Kidney (tissue), 13 donors: ENCODE measurements at regions not wholly inside any gene's neighbourhood (a gene's known extent, or its start where the extent isn't known, plus 50 kb on each side); places are given as distances from the start of the nearest gene placed in this dataset.

Source experiments
- DNase-seq, 5 donors: peaks; one replicate each; pipeline ENCODE4 v3.0.0-alpha.2; 2013 to 2020
- FAIRE-seq: peaks from 2 replicates; lab custom pipeline; 2012; peaks lifted over from hg19 to GRCh38; lab: Jason Lieb, UNC
- H3K27ac ChIP-seq, 2 donors: one replicate each; pipeline ENCODE4 v1.7.0; 2013; ENCODE audit warnings: low read depth in 2 of 2, low read length in 2 of 2, inconsistent platforms in 1 of 2
- H3K27me3 ChIP-seq: one replicate; pipeline ENCODE4 v1.7.1; 2013; ENCODE audit warnings: low read length, inconsistent platforms; ENCODE audit not compliant: control insufficient read depth, insufficient read depth
- H3K36me3 ChIP-seq, 3 donors: one replicate each; pipeline versions ENCODE4 v1.7.0 to v1.7.1; 2013; ENCODE audit warnings: low read length in 3 of 3, control low read depth in 1 of 3, inconsistent platforms in 1 of 3; ENCODE audit not compliant: insufficient read depth in 3 of 3, control insufficient read depth in 2 of 3
- H3K4me1 ChIP-seq, 3 donors: one replicate each; pipeline versions ENCODE4 v1.7.0 to v1.7.1; 2013; ENCODE audit warnings: low read length in 3 of 3, inconsistent platforms in 1 of 3, low read depth in 1 of 3; ENCODE audit not compliant: control insufficient read depth in 2 of 3, insufficient read depth in 2 of 3
- H3K4me3 ChIP-seq, 3 donors: one replicate each; pipeline versions ENCODE4 v1.7.0 to v1.8.1; 2013; ENCODE audit warnings: low read length in 3 of 3, control low read depth in 1 of 3, inconsistent platforms in 1 of 3
- H3K9ac ChIP-seq, 3 donors: one replicate each; pipeline versions ENCODE4 v1.7.0 to v1.7.1; 2013; ENCODE audit warnings: low read length in 3 of 3, control low read depth in 1 of 3, inconsistent platforms in 1 of 3
- H3K9me3 ChIP-seq, 3 donors: one replicate each; pipeline versions ENCODE4 v1.7.0 to v1.7.1; 2013; ENCODE audit warnings: low read length in 3 of 3, control low read depth in 1 of 3, inconsistent platforms in 1 of 3; ENCODE audit not compliant: control insufficient read depth in 2 of 3, insufficient read depth in 1 of 3
- intact Hi-C: fragments of 100-400 bp; cut with DNase I; formaldehyde crosslinking; loops from one replicate; pipeline ENCODE4 v1.11.1; 2022
- TF ChIP-seq, protein P1 (sequence below): IDR thresholded peaks from 3 replicates; pipeline ENCODE4 v1.5.1; 2012; ENCODE audit warnings: mild to moderate bottlenecking, moderate library complexity, borderline replicate concordance; ENCODE audit not compliant: insufficient read depth; ENCODE audit errors: extremely low read depth
- donor health status: control.
- donor health status: control.
- donor health status: control.
- donor health status: control.
- donor health status: control.
- donor health status: DM: yes; HTN: yes; CAD: no.
- donor health status: Normal renal cell carcinoma (clear cell type).

DNA sequence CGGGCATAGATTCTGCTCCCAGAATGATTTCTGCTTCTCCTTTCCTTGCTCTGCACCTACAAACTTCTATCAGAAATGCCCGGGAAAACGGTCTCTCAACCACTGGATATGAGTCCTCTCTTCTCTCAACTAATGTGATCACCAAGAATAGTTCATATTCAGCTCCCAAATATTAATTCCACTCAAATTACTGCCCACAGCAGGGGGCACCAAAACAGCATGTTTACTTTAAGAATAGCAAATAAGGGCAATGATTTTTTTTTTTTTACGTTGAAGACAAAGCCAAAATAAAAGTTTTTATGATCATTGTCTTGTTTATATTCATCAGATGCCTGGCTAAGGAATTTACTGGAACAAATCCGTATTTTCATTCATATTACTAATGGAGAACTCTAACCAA lies 94.9 kb upstream of the PRSS1 start:
- Histone ChIP-seq H3K4me1 (no peaks in the 10 kb centered on the region), H3K36me3 (no peaks in the 10 kb centered on the region), H3K4me3 (no peak overlapping the region), H3K27me3 (no peaks in the 10 kb centered on the region), H3K9ac (no peak overlapping the region), H3K27ac (no peak overlapping the region), H3K9me3 (no peaks in the 10 kb centered on the region)
- TF ChIP-seq, protein P1, sequence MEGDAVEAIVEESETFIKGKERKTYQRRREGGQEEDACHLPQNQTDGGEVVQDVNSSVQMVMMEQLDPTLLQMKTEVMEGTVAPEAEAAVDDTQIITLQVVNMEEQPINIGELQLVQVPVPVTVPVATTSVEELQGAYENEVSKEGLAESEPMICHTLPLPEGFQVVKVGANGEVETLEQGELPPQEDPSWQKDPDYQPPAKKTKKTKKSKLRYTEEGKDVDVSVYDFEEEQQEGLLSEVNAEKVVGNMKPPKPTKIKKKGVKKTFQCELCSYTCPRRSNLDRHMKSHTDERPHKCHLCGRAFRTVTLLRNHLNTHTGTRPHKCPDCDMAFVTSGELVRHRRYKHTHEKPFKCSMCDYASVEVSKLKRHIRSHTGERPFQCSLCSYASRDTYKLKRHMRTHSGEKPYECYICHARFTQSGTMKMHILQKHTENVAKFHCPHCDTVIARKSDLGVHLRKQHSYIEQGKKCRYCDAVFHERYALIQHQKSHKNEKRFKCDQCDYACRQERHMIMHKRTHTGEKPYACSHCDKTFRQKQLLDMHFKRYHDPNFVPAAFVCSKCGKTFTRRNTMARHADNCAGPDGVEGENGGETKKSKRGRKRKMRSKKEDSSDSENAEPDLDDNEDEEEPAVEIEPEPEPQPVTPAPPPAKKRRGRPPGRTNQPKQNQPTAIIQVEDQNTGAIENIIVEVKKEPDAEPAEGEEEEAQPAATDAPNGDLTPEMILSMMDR, result no peak
- FAIRE-seq (no peak), DNase-seq (no peak)
- intact Hi-C loops, result no loop called here

DNA sequence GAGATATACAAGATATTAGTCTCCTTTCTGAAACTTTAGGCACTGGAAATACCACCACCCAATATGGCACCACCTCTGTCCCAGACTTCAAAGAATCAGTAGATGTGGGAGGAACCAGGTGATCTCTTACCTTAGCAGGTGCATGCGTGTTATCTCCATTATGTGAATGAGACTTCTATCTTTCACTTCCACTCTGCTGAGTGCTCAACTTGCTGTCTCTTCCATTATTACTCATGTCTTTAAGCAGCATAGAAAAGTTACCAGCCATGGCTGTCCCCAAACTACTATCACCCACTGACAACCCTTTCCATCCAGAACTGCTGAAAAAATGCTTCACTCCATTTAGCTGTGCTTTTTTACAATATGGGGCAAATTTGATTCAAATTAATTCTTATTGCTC lies 101.5 kb upstream of the PRSS1 start:
- TF ChIP-seq, protein P1, result no peak
- H3K9ac ChIP-seq, result no peak overlapping the region
- no peak overlapping the region for H3K4me3 ChIP-seq
- no peaks in the 10 kb centered on the region for H3K27me3 ChIP-seq
- no peaks in the 10 kb centered on the region for H3K4me1 ChIP-seq
- no peaks in the 10 kb centered on the region for H3K9me3 ChIP-seq
- no peaks in the 10 kb centered on the region for H3K36me3 ChIP-seq
- FAIRE-seq (no peak), DNase-seq (no peak)
- no peak overlapping the region for H3K27ac ChIP-seq
- intact Hi-C loops, result no loop called here

DNA sequence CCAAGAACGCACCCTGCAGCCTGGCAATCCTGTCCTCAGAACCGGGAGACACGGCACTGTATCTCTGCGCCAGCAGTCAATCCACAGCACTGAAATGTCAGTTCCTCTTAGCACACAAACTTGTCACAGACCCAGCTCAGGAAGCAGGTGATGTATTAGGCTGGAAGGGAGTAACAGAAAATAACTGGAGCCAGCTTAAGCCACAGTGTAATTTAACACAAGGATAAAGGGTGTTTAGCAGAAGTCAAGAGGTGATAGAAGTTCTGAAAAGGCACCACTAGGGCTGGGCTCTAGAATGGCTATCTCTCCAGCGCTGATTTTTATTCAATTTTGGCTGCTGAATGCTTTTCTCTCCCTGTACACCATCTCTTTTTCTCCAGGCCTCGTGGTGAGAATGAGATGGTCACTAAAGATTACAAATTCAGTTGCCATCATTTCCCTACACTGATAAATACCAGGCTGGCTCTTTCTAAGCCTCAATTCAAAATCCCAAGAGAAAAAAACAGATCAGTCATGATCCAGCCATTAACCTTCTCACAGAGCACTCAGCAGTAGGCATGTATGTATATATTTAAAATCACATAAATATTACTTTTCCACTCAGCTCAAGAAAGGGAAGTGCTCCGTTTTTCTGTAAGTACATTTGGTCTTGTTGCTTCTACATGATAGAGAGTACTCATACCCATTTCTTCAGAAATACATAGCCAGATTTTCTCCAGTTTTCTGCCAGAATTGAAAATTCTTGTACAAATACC lies 102.7 kb upstream of the PRSS1 start:
- no peaks in the 10 kb centered on the region for H3K36me3 ChIP-seq
- no peaks in the 10 kb centered on the region for H3K4me1 ChIP-seq
- TF ChIP-seq, protein P1, result no peak
- H3K27me3 ChIP-seq, result no peaks in the 10 kb centered on the region
- no peak overlapping the region for H3K27ac ChIP-seq
- H3K4me3 ChIP-seq, result no peak overlapping the region
- no peak for DNase-seq
- no peaks in the 10 kb centered on the region for H3K9me3 ChIP-seq
- intact Hi-C loops, result no loop called here
- FAIRE-seq, result no peak
- no peak overlapping the region for H3K9ac ChIP-seq

DNA sequence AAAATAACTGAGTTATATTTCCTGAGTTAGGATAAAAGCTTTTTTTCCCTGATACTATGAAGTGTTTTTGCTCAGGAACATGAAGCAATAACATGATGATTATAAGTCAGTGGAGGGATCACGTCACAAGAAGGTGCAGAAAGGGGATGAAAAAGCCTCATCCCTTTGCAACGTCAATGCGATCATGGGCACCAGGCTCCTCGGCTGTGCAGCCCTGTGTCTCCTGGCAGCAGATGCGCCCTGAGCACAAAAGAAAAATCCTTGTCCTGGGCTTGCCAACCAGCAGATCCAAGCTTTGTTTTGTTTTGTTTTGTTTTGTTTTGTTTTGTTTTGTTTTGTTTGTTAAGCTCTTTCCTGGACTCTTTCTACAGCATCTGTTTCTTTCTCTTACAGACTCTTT lies 103.5 kb upstream of the PRSS1 start:
- DNase-seq (no peak), FAIRE-seq (no peak)
- Histone ChIP-seq H3K9ac (no peak overlapping the region), H3K4me1 (no peaks in the 10 kb centered on the region), H3K27me3 (no peaks in the 10 kb centered on the region), H3K36me3 (no peaks in the 10 kb centered on the region), H3K4me3 (no peak overlapping the region), H3K9me3 (no peaks in the 10 kb centered on the region), H3K27ac (no peak overlapping the region)
- TF ChIP-seq, protein P1, result no peak
- intact Hi-C loops, result no loop called here
